GM19351 (cell line): ENCODE measurements at regions not wholly inside any gene's neighbourhood (a gene's known extent, or its start where the extent isn't known, plus 50 kb on each side); places are given as distances from the start of the nearest gene placed in this dataset.
A peak's percentile ranks its signal among the peaks of the same experiment; 100 is the strongest.
"Not testable (repeated sequence)": the region's sequence is repeated elsewhere in the genome, so short reads cannot be mapped to it uniquely, and the experiment has no call there.

Source experiments
- ATAC-seq: cut with Tn5 transposase; IDR thresholded peaks from one replicate; pipeline ENCODE4 v1.9.1; 2021; ENCODE audit warnings: mild to moderate bottlenecking, moderate library complexity; ENCODE audit not compliant: unreplicated experiment

GRCh38 chr21:28066596-28067387 lies 925.9 kb downstream of the LTN1 start:
- no peak for ATAC-seq

GRCh38 chr21:28066076-28066475 lies 926.6 kb downstream of the LTN1 start:
- ATAC-seq = peak; percentile 50

GRCh38 chr21:28063241-28064216 lies 929.1 kb downstream of the LTN1 start:
- ATAC-seq = no peak

GRCh38 chr21:28052956-28053355 lies 939.7 kb downstream of the LTN1 start:
- not testable (repeated sequence) for ATAC-seq

- peak; percentile 57 for ATAC-seq
Measured at GRCh38 chr21:28051649-28052048, 941.0 kb downstream of the LTN1 start.

- ATAC-seq = not testable (repeated sequence)
Measured at GRCh38 chr21:28035692-28036091, 957.0 kb downstream of the LTN1 start.

GRCh38 chr21:28034916-28035315 lies 957.8 kb downstream of the LTN1 start:
- not testable (repeated sequence) for ATAC-seq

- not testable (repeated sequence) for ATAC-seq
Measured at GRCh38 chr21:28034334-28034733, 958.3 kb downstream of the LTN1 start.

GRCh38 chr21:28032652-28033051 lies 960.0 kb downstream of the LTN1 start:
- not testable (repeated sequence) for ATAC-seq

GRCh38 chr21:28031066-28031465 lies 961.6 kb downstream of the LTN1 start:
- ATAC-seq = not testable (repeated sequence)

GRCh38 chr21:28025111-28025510 lies 967.6 kb downstream of the LTN1 start:
- no peak for ATAC-seq

- peak; percentile 99 for ATAC-seq
Measured at GRCh38 chr21:28018741-28019669, 973.7 kb downstream of the LTN1 start.

GRCh38 chr21:28018213-28018612 lies 974.5 kb downstream of the LTN1 start:
- no peak for ATAC-seq

- no peak for ATAC-seq
Measured at GRCh38 chr21:28016571-28016970, 976.1 kb downstream of the LTN1 start.

GRCh38 chr21:28013123-28013522 lies 979.6 kb downstream of the LTN1 start:
- not testable (repeated sequence) for ATAC-seq

GRCh38 chr21:28011970-28012369 lies 980.7 kb downstream of the LTN1 start:
- ATAC-seq = not testable (repeated sequence)

GRCh38 chr21:28008245-28008644 lies 984.4 kb downstream of the LTN1 start:
- ATAC-seq = not testable (repeated sequence)

GRCh38 chr21:28003627-28004026 lies 989.0 kb downstream of the LTN1 start:
- not testable (repeated sequence) for ATAC-seq

- not testable (repeated sequence) for ATAC-seq
Measured at GRCh38 chr21:27996906-27997305, 995.8 kb downstream of the LTN1 start.

GRCh38 chr21:27984663-27985325 lies 1007.9 kb downstream of the LTN1 start:
- not testable (repeated sequence) for ATAC-seq
